HPDE6-E6E7 (cell line): ENCODE measurements at regions not wholly inside any gene's neighbourhood (a gene's known extent, or its start where the extent isn't known, plus 50 kb on each side); places are given as distances from the start of the nearest gene placed in this dataset.
"Not testable (repeated sequence)": the region's sequence is repeated elsewhere in the genome, so short reads cannot be mapped to it uniquely, and the experiment has no call there.

Experiments
- DNase-seq: peaks from one replicate; pipeline ENCODE4 v3.0.0; 2011; ENCODE audit warnings: missing footprints; ENCODE audit errors: extremely low spot score

- DNase-seq: no peak
Measured at GRCh38 chrX:63466690-63467089, 115.6 kb upstream of the SPIN4 start.

GRCh38 chrX:63458981-63459380 lies 107.8 kb upstream of the SPIN4 start:
- DNase-seq: no peak

- DNase-seq: no peak
Measured at GRCh38 chrX:63453571-63453970, 102.4 kb upstream of the SPIN4 start.

GRCh38 chrX:63441717-63442116 lies 90.6 kb upstream of the SPIN4 start:
- DNase-seq: no peak

GRCh38 chrX:63439580-63439979 lies 88.4 kb upstream of the SPIN4 start:
- no peak for DNase-seq

GRCh38 chrX:63436865-63437264 lies 85.7 kb upstream of the SPIN4 start:
- DNase-seq: no peak

- peak; percentile 42 for DNase-seq
Measured at GRCh38 chrX:63434665-63435064, 83.5 kb upstream of the SPIN4 start.

GRCh38 chrX:63434206-63434605 lies 83.1 kb upstream of the SPIN4 start:
- DNase-seq: no peak

- DNase-seq: no peak
Measured at GRCh38 chrX:63430026-63430425, 78.9 kb upstream of the SPIN4 start.

GRCh38 chrX:63428348-63428747 lies 77.2 kb upstream of the SPIN4 start:
- peak; percentile 56 for DNase-seq

- no peak for DNase-seq
Measured at GRCh38 chrX:63426519-63426918, 75.4 kb upstream of the SPIN4 start.

GRCh38 chrX:63424063-63424462 lies 72.9 kb upstream of the SPIN4 start:
- DNase-seq: peak; percentile 58

- DNase-seq: no peak
Measured at GRCh38 chrX:63421411-63421810, 70.3 kb upstream of the SPIN4 start.

- DNase-seq: no peak
Measured at GRCh38 chrX:63418211-63418610, 67.1 kb upstream of the SPIN4 start.

GRCh38 chrX:63417649-63418048 lies 66.5 kb upstream of the SPIN4 start:
- no peak for DNase-seq

GRCh38 chrX:63409934-63410333 lies 58.8 kb upstream of the SPIN4 start:
- DNase-seq: not testable (repeated sequence)

- DNase-seq: no peak
Measured at GRCh38 chrX:63408050-63408449, 56.9 kb upstream of the SPIN4 start.

- DNase-seq: no peak
Measured at GRCh38 chrX:63404332-63404731, 53.2 kb upstream of the SPIN4 start.

- no peak for DNase-seq
Measured at GRCh38 chrX:63402106-63402505, 51.0 kb upstream of the SPIN4 start.
